K562 (cell line): ENCODE measurements at regions not wholly inside any gene's neighbourhood (a gene's known extent, or its start where the extent isn't known, plus 50 kb on each side); places are given as distances from the start of the nearest gene placed in this dataset.
A peak's percentile ranks its signal among the peaks of the same experiment; 100 is the strongest.

Experiments used
- CBFA2T3 ChIP-seq: fragments of 450-650 bp; IDR thresholded peaks from 2 replicates; pipeline ENCODE4 v1.6.1; 2017
- FOXJ3 ChIP-seq: sonication (generic); formaldehyde crosslinking; IDR thresholded peaks from 2 replicates; pipeline ENCODE4 v1.4.0; 2020; ENCODE audit warnings: mild to moderate bottlenecking, missing genetic modification reagents
- LARP7 ChIP-seq: fragments of 450-650 bp; IDR thresholded peaks from 2 replicates; pipeline ENCODE4 v1.6.1; 2016
- MAFG ChIP-seq: fragments of 450-650 bp; conservative IDR thresholded peaks from 2 replicates; pipeline ENCODE4 v1.6.1; 2016; ENCODE audit warnings: missing genetic modification characterization, missing compliant biosample characterization
- NCOA1 ChIP-seq: fragments of 450-650 bp; IDR thresholded peaks from 2 replicates; pipeline ENCODE4 v1.6.1; 2016; ENCODE audit warnings: low read depth
- NEUROD1 ChIP-seq: fragments of 150-350 bp; IDR thresholded peaks from 2 replicates; pipeline ENCODE4 v1.6.1; 2014; ENCODE audit warnings: borderline replicate concordance, low read length, low read depth; ENCODE audit not compliant: partially characterized antibody
- PHF21A ChIP-seq: fragments of 450-650 bp; IDR thresholded peaks from 2 replicates; pipeline ENCODE4 v1.6.1; 2017; ENCODE audit warnings: low read depth, borderline replicate concordance
- PREB ChIP-seq: sonication (generic); formaldehyde crosslinking; IDR thresholded peaks from 2 replicates; pipeline ENCODE4 v1.8.1; 2023; ENCODE audit warnings: mild to moderate bottlenecking, missing genetic modification reagents
- RNF2 ChIP-seq: sonication (generic); IDR thresholded peaks from 2 replicates; pipeline ENCODE4 v1.6.1; 2016
- SLC30A9 ChIP-seq: fragments of 250-450 bp; sonication (Bioruptor Pico); IDR thresholded peaks from 2 replicates; pipeline ENCODE4 v1.8.0; 2022; ENCODE audit warnings: mild to moderate bottlenecking, moderate library complexity
- SNIP1 ChIP-seq: fragments of 450-650 bp; IDR thresholded peaks from 2 replicates; pipeline ENCODE4 v1.7.1; 2017; ENCODE audit warnings: low read depth, mild to moderate bottlenecking
- TCF7L2 ChIP-seq: fragments of 150-350 bp; IDR thresholded peaks from 2 replicates; pipeline ENCODE4 v1.6.1; 2016; ENCODE audit warnings: low read depth, mild to moderate bottlenecking, low read length, moderate library complexity
- TRIM24 ChIP-seq, 2 experiments: fragments of 450-650 bp; IDR thresholded peaks; 2 replicates each; pipeline ENCODE4 v1.6.1; 2016
- ZBED1 ChIP-seq: IDR thresholded peaks from 2 replicates; pipeline ENCODE4 v1.6.1; 2014
- ZC3H8 ChIP-seq: fragments of 450-650 bp; IDR thresholded peaks from 2 replicates; pipeline ENCODE4 v1.6.1; 2017
- ZNF3 ChIP-seq: fragments of 250-450 bp; sonication (Bioruptor Pico); IDR thresholded peaks from 2 replicates; pipeline ENCODE4 v1.5.0; 2021; ENCODE audit warnings: mild to moderate bottlenecking, moderate library complexity
- ZNF589 ChIP-seq: fragments of 200-800 bp; sonication (Bioruptor generic); IDR thresholded peaks from 2 replicates; pipeline ENCODE4 v1.6.1; 2016; ENCODE audit warnings: low read depth, missing genetic modification characterization, missing compliant biosample characterization
- ZNF780A ChIP-seq: fragments of 250-450 bp; sonication (Bioruptor Pico); IDR thresholded peaks from 2 replicates; pipeline ENCODE4 v1.5.0; 2021; ENCODE audit warnings: mild to moderate bottlenecking
- TF ChIP-seq, protein P1 (sequence below): fragments of 250-450 bp; sonication (Bioruptor Pico); IDR thresholded peaks from 2 replicates; pipeline ENCODE4 v1.4.0; 2020; ENCODE audit warnings: mild to moderate bottlenecking, moderate library complexity, borderline replicate concordance
- TF ChIP-seq, protein P2 (sequence below), 2 experiments: IDR thresholded peaks in 1 of 2; conservative IDR thresholded peaks in 1 of 2; 2 replicates each; pipeline ENCODE4 v1.6.1; 2016; ENCODE audit warnings: low read depth in 2 of 2, mild to moderate bottlenecking in 1 of 2, missing compliant biosample characterization in 1 of 2, missing genetic modification characterization in 1 of 2, moderate library complexity in 1 of 2
- TF ChIP-seq, protein P3 (sequence below): sonication (generic); formaldehyde crosslinking; IDR thresholded peaks from 2 replicates; pipeline ENCODE4 v1.8.0; 2022; ENCODE audit warnings: missing genetic modification reagents, mild to moderate bottlenecking, moderate library complexity, borderline replicate concordance

DNA sequence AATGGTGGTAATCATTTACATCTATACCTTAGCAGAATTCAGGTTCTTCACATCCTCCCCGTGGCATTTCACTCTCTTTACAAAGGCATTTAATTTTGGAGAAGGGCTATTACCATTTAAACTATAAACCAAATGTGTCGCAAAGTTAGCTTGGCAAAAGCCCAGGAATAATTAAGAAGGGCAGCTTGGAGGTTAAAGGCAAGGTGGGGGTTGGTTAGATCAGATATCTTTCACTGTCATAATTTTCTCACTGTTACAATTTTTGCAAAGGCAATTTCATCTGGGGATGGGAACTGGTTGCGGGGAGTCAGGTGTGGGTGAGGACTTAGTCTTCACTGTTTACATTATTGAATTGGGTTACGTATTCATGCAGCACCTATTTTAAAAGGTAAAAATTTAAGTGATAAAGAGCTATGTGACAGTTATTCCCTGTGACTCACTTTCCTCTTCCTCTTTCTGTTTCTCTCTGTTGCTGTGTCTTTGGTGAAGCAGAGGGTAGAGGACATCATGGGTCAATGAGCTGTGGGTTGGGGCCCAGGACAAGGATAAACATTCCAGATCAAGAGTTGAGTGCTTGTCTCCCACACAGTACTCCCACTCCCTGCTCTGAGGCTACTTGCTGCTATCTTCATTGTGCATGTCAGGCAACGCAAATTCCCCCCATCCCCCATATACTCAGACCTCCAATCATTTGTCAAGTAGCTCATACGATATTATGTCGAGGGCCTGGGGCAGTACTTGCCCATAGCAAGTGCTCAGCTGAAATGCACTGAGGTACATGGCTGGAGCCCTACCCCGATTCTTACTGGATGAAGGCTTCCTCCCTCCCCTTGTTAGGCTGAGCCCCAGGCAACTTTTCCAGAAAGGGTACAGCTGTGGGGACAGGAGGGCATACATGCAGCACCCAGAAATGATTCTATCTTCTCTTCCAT is 223.1 kb upstream of the MYLIP start (continued):
- TF ChIP-seq, protein P1, sequence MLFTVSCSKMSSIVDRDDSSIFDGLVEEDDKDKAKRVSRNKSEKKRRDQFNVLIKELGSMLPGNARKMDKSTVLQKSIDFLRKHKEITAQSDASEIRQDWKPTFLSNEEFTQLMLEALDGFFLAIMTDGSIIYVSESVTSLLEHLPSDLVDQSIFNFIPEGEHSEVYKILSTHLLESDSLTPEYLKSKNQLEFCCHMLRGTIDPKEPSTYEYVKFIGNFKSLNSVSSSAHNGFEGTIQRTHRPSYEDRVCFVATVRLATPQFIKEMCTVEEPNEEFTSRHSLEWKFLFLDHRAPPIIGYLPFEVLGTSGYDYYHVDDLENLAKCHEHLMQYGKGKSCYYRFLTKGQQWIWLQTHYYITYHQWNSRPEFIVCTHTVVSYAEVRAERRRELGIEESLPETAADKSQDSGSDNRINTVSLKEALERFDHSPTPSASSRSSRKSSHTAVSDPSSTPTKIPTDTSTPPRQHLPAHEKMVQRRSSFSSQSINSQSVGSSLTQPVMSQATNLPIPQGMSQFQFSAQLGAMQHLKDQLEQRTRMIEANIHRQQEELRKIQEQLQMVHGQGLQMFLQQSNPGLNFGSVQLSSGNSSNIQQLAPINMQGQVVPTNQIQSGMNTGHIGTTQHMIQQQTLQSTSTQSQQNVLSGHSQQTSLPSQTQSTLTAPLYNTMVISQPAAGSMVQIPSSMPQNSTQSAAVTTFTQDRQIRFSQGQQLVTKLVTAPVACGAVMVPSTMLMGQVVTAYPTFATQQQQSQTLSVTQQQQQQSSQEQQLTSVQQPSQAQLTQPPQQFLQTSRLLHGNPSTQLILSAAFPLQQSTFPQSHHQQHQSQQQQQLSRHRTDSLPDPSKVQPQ (CRISPR knock-in tag), result peak; percentile 56; the same call in 1 of the 2 replicates
- TF ChIP-seq, protein P2, sequence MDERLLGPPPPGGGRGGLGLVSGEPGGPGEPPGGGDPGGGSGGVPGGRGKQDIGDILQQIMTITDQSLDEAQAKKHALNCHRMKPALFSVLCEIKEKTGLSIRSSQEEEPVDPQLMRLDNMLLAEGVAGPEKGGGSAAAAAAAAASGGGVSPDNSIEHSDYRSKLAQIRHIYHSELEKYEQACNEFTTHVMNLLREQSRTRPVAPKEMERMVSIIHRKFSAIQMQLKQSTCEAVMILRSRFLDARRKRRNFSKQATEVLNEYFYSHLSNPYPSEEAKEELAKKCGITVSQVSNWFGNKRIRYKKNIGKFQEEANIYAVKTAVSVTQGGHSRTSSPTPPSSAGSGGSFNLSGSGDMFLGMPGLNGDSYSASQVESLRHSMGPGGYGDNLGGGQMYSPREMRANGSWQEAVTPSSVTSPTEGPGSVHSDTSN (CRISPR knock-in tag; IDR thresholded peaks at IDR 0.05; ENCODE audit: low read depth), result no peak
- TF ChIP-seq, protein P2 (tag; conservative IDR thresholded peaks at IDR 0.05; ENCODE audit: low read depth), result peak; percentile 49; the same call in 1 of the 2 replicates
- TF ChIP-seq PHF21A (peak; percentile 93), NEUROD1 (peak; percentile 94), ZC3H8 (no peak), TRIM24 (IDR thresholded peaks at IDR 0.05) (peak; percentile 91), RNF2 (peak; percentile 99), CBFA2T3 (peak; percentile 98), SLC30A9 (no peak), FOXJ3 (no peak; the same call in 1 of the 2 replicates), PREB (CRISPR knock-in tag) (no peak), NCOA1 (peak; percentile 93), TCF7L2 (no peak), ZBED1 (0 out of 2 replicates have a peak, but pooled peaks have one; percentile 73), SNIP1 (no peak), ZNF3 (no peak), ZNF780A (no peak), ZNF589 (CRISPR knock-in tag) (no peak), LARP7 (no peak), MAFG (tag) (no peak)
- TF ChIP-seq, protein P3, sequence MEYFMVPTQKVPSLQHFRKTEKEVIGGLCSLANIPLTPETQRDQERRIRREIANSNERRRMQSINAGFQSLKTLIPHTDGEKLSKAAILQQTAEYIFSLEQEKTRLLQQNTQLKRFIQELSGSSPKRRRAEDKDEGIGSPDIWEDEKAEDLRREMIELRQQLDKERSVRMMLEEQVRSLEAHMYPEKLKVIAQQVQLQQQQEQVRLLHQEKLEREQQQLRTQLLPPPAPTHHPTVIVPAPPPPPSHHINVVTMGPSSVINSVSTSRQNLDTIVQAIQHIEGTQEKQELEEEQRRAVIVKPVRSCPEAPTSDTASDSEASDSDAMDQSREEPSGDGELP (CRISPR knock-in tag), result peak; percentile 64
